ENCODE measurements at regions not wholly inside any gene's neighbourhood (a gene's known extent, or its start where the extent isn't known, plus 50 kb on each side); places are given as distances from the start of the nearest gene placed in this dataset.

- 82% methylated on average over 6 of the region's 6 CpGs for WGBS
- no peak overlapping the region for H3K27ac ChIP-seq (replicated peaks in 1 of 4)
- DNase-seq (ENCODE audit: extremely low spot score): no peak
- H3K36me3 ChIP-seq: no peaks in the 10 kb centered on the region
- H3K4me1 ChIP-seq: no peaks in the 10 kb centered on the region
- intact Hi-C loops (cut with DNase I): no loop called here
- H3K4me3 ChIP-seq: no peak overlapping the region
- H3K9me3 ChIP-seq: peaks cover 0 to 11% (median 1%) of the 10 kb centered on the region in 4 donors
- H3K27me3 ChIP-seq: no peaks in the 10 kb centered on the region
- TF ChIP-seq CTCF (IDR thresholded peaks at IDR 0.05) (no peak), POLR2A (IDR thresholded peaks at IDR 0.05; ENCODE audit: low read depth) (no peak), EP300 (IDR thresholded peaks at IDR 0.05) (no peak), POLR2AphosphoS5 (IDR thresholded peaks at IDR 0.05) (no peak)
Observed at GRCh38 chr20:54897787-54898186, 422.4 kb downstream of the DOK5 start.

- WGBS: 67% methylated on average over 3 of the region's 3 CpGs
- TF ChIP-seq POLR2A (IDR thresholded peaks at IDR 0.05; ENCODE audit: low read depth) (no peak), EP300 (IDR thresholded peaks at IDR 0.05) (no peak), POLR2AphosphoS5 (IDR thresholded peaks at IDR 0.05) (no peak), CTCF (IDR thresholded peaks at IDR 0.05) (no peak)
Observed at GRCh38 chr20:54891907-54892306, 416.5 kb downstream of the DOK5 start.

GRCh38 chr20:54879393-54879792 lies 404.0 kb downstream of the DOK5 start:
- 69% methylated on average over 1 of the region's 1 CpG for WGBS
- Histone ChIP-seq H3K9me3 (no peaks in the 10 kb centered on the region), H3K27ac (replicated peaks in 1 of 4) (no peak overlapping the region), H3K36me3 (no peaks in the 10 kb centered on the region), H3K27me3 (no peaks in the 10 kb centered on the region), H3K4me1 (no peaks in the 10 kb centered on the region), H3K4me3 (no peak overlapping the region)
- no peak for TF ChIP-seq POLR2AphosphoS5 (IDR thresholded peaks at IDR 0.05)
- no peak for TF ChIP-seq POLR2A (IDR thresholded peaks at IDR 0.05; ENCODE audit: low read depth)
- no peak for TF ChIP-seq CTCF (IDR thresholded peaks at IDR 0.05)
- TF ChIP-seq EP300 (IDR thresholded peaks at IDR 0.05): no peak
- no peak for DNase-seq (ENCODE audit: extremely low spot score)
- intact Hi-C loops (cut with DNase I): no loop called here

More at GRCh38 chr20:54891907-54892306, 416.5 kb downstream of the DOK5 start:
- H3K9me3 ChIP-seq: no peaks in the 10 kb centered on the region
- no peak overlapping the region for H3K4me3 ChIP-seq
- H3K27me3 ChIP-seq: no peaks in the 10 kb centered on the region
- H3K36me3 ChIP-seq: no peaks in the 10 kb centered on the region
- H3K27ac ChIP-seq (replicated peaks in 1 of 4): no peak overlapping the region
- DNase-seq (ENCODE audit: extremely low spot score): no peak
- intact Hi-C loops (cut with DNase I): no loop called here
- no peaks in the 10 kb centered on the region for H3K4me1 ChIP-seq

GRCh38 chr20:54875307-54875706 lies 399.9 kb downstream of the DOK5 start:
- no peaks in the 10 kb centered on the region for H3K4me1 ChIP-seq
- WGBS: 76% methylated on average over 3 of the region's 3 CpGs
- H3K27me3 ChIP-seq: no peaks in the 10 kb centered on the region
- H3K27ac ChIP-seq (replicated peaks in 1 of 4): no peak overlapping the region
- no peaks in the 10 kb centered on the region for H3K36me3 ChIP-seq
- intact Hi-C loops (cut with DNase I): no loop called here
- DNase-seq (ENCODE audit: extremely low spot score): no peak
- H3K4me3 ChIP-seq: no peak overlapping the region
- H3K9me3 ChIP-seq: no peaks in the 10 kb centered on the region
- TF ChIP-seq CTCF (IDR thresholded peaks at IDR 0.05): no peak

GRCh38 chr20:54874718-54875117 lies 399.3 kb downstream of the DOK5 start:
- DNase-seq (ENCODE audit: extremely low spot score): no peak
- H3K4me1 ChIP-seq: no peaks in the 10 kb centered on the region
- no peaks in the 10 kb centered on the region for H3K9me3 ChIP-seq
- H3K27ac ChIP-seq (replicated peaks in 1 of 4): no peak overlapping the region
- intact Hi-C loops (cut with DNase I): no loop called here
- 80% methylated on average over 5 of the region's 5 CpGs for WGBS
- H3K27me3 ChIP-seq: no peaks in the 10 kb centered on the region
- no peak for TF ChIP-seq CTCF (IDR thresholded peaks at IDR 0.05)
- no peak overlapping the region for H3K4me3 ChIP-seq
- no peaks in the 10 kb centered on the region for H3K36me3 ChIP-seq

Measured in esophagus muscularis mucosa (tissue), 4 donors.